HEK293 (cell line): ENCODE measurements at regions not wholly inside any gene's neighbourhood (a gene's known extent, or its start where the extent isn't known, plus 50 kb on each side); places are given as distances from the start of the nearest gene placed in this dataset.

Experiments used
- CTCF ChIP-seq: fragments of 450-650 bp; formaldehyde crosslinking; IDR thresholded peaks from 2 replicates; pipeline ENCODE4 v1.5.1; 2016; ENCODE audit warnings: missing biosample characterization, missing genetic modification characterization
- KLF16 ChIP-seq: fragments of 450-650 bp; formaldehyde crosslinking; IDR thresholded peaks from 2 replicates; pipeline ENCODE4 v1.5.1; 2017; ENCODE audit warnings: missing biosample characterization, missing genetic modification characterization
- KLF7 ChIP-seq: fragments of 450-650 bp; formaldehyde crosslinking; IDR thresholded peaks from 2 replicates; pipeline ENCODE4 v1.5.1; 2016; ENCODE audit warnings: missing biosample characterization, missing genetic modification characterization, borderline replicate concordance
- TCF7L2 ChIP-seq: IDR thresholded peaks from 2 replicates; pipeline ENCODE4 v1.6.1; 2011; ENCODE audit warnings: low read depth, mild to moderate bottlenecking, inconsistent platforms, low read length, moderate library complexity, borderline replicate concordance
- WT1 ChIP-seq: fragments of 450-650 bp; formaldehyde crosslinking; IDR thresholded peaks from 2 replicates; pipeline ENCODE4 v1.5.1; 2016; ENCODE audit warnings: missing biosample characterization, missing genetic modification characterization
- YY1 ChIP-seq: fragments of 450-650 bp; formaldehyde crosslinking; IDR thresholded peaks from 2 replicates; pipeline ENCODE4 v1.5.1; 2018; ENCODE audit warnings: missing biosample characterization, missing genetic modification characterization
- ZBTB48 ChIP-seq: fragments of 450-650 bp; formaldehyde crosslinking; IDR thresholded peaks from 2 replicates; pipeline ENCODE4 v1.5.1; 2016; ENCODE audit warnings: missing biosample characterization, missing genetic modification characterization
- ZNF157 ChIP-seq: fragments of 450-650 bp; formaldehyde crosslinking; IDR thresholded peaks from 2 replicates; pipeline ENCODE4 v1.5.1; 2016; ENCODE audit warnings: missing biosample characterization, missing genetic modification characterization
- ZNF292 ChIP-seq: fragments of 450-650 bp; formaldehyde crosslinking; IDR thresholded peaks from 2 replicates; pipeline ENCODE4 v1.5.1; 2016; ENCODE audit warnings: low read depth, missing biosample characterization, missing genetic modification characterization, borderline replicate concordance
- ZNF311 ChIP-seq: fragments of 450-650 bp; formaldehyde crosslinking; IDR thresholded peaks from 2 replicates; pipeline ENCODE4 v1.5.1; 2017; ENCODE audit warnings: missing biosample characterization, missing genetic modification characterization, borderline replicate concordance
- ZNF416 ChIP-seq: fragments of 450-650 bp; formaldehyde crosslinking; IDR thresholded peaks from 2 replicates; pipeline ENCODE4 v1.5.1; 2016; ENCODE audit warnings: missing biosample characterization, missing genetic modification characterization
- ZNF426 ChIP-seq: fragments of 450-650 bp; formaldehyde crosslinking; IDR thresholded peaks from 2 replicates; pipeline ENCODE4 v1.5.1; 2017; ENCODE audit warnings: missing biosample characterization, missing genetic modification characterization, mild to moderate bottlenecking, inconsistent platforms, moderate library complexity
- ZNF629 ChIP-seq: fragments of 450-650 bp; formaldehyde crosslinking; IDR thresholded peaks from 2 replicates; pipeline ENCODE4 v1.5.1; 2017; ENCODE audit warnings: missing biosample characterization, missing genetic modification characterization
- TF ChIP-seq, protein P1 (sequence below): fragments of 450-650 bp; formaldehyde crosslinking; IDR thresholded peaks from 2 replicates; pipeline ENCODE4 v1.5.1; 2016; ENCODE audit warnings: missing biosample characterization, missing genetic modification characterization, low read depth

GRCh38 chr20:22374678-22375590 lies 209.4 kb downstream of the FOXA2 start:
- TF ChIP-seq CTCF (tag by site-specific recombination) (no peak), KLF16 (tag by site-specific recombination) (no peak), ZBTB48 (tag by site-specific recombination) (no peak), ZNF416 (tag by site-specific recombination) (no peak), ZNF311 (no peak), WT1 (tag by site-specific recombination) (no peak), ZNF292 (tag by site-specific recombination) (no peak), TCF7L2 (no peak), ZNF157 (tag by site-specific recombination) (no peak), ZNF629 (tag by site-specific recombination) (no peak), YY1 (tag by site-specific recombination) (no peak), KLF7 (tag by site-specific recombination) (no peak), ZNF426 (no peak)
- TF ChIP-seq, protein P1, sequence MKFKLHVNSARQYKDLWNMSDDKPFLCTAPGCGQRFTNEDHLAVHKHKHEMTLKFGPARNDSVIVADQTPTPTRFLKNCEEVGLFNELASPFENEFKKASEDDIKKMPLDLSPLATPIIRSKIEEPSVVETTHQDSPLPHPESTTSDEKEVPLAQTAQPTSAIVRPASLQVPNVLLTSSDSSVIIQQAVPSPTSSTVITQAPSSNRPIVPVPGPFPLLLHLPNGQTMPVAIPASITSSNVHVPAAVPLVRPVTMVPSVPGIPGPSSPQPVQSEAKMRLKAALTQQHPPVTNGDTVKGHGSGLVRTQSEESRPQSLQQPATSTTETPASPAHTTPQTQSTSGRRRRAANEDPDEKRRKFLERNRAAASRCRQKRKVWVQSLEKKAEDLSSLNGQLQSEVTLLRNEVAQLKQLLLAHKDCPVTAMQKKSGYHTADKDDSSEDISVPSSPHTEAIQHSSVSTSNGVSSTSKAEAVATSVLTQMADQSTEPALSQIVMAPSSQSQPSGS (tag by site-specific recombination): no peak
